GM23338 (cell line): ENCODE measurements at regions not wholly inside any gene's neighbourhood (a gene's known extent, or its start where the extent isn't known, plus 50 kb on each side); places are given as distances from the start of the nearest gene placed in this dataset.

Experiments
- EZH2 ChIP-seq: fragments of 200-600 bp; sonication (generic); IDR thresholded peaks from one replicate; pipeline ENCODE4 v1.8.0; 2017; ENCODE audit warnings: antibody characterized with exemption, mild to moderate bottlenecking, low read depth; ENCODE audit not compliant: unreplicated experiment
- EZH2phosphoT487 ChIP-seq: fragments of 200-600 bp; sonication (generic); IDR thresholded peaks from one replicate; pipeline ENCODE4 v1.8.1; 2018; ENCODE audit warnings: antibody characterized with exemption; ENCODE audit not compliant: unreplicated experiment
- POLR2AphosphoS5 ChIP-seq: IDR thresholded peaks from 2 replicates; pipeline ENCODE4 v1.6.1; 2016; ENCODE audit warnings: antibody characterized with exemption, low read depth
- ZNF331 ChIP-seq: fragments of 250-450 bp; sonication (Bioruptor Pico); IDR thresholded peaks from 2 replicates; pipeline ENCODE4 v1.5.0; 2020; ENCODE audit warnings: low read depth, mild to moderate bottlenecking, moderate library complexity
- TF ChIP-seq, protein P1 (sequence below), 2 experiments: fragments of 200-600 bp in 1 of 2; sonication (generic) in 1 of 2; conservative IDR thresholded peaks; 2 replicates each; pipeline versions ENCODE4 v1.5.1 to v1.6.1; 2016 to 2017; ENCODE audit warnings: antibody characterized with exemption in 2 of 2, low read depth in 2 of 2, mild to moderate bottlenecking in 2 of 2, moderate library complexity in 1 of 2
- TF ChIP-seq, protein P2 (sequence below): IDR thresholded peaks from one replicate; pipeline ENCODE4 v1.6.1; 2018; ENCODE audit warnings: antibody characterized with exemption; ENCODE audit not compliant: unreplicated experiment
- TF ChIP-seq, protein P3 (sequence below): IDR thresholded peaks from 2 replicates; pipeline ENCODE4 v1.6.1; 2016; ENCODE audit warnings: antibody characterized with exemption

DNA sequence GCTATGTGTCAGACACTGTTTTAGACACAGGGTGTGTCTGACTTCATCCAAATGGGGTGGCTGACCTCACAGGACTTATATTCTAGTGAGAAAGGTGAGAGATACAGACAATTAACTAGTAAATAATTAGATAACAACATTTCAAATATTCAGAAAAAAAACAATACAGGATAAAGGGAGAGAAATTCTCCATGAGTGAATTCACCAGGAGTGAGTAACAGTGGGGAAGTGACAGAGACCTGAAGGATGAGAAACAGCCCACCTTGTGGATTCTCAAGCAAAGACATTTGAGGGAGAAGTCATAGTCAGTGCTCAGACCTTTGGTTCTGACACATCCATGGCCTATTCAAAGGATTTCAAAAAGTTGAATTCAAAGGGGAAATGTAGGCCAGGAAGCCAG lies 627.9 kb downstream of the IQCM start:
- TF ChIP-seq, protein P1, sequence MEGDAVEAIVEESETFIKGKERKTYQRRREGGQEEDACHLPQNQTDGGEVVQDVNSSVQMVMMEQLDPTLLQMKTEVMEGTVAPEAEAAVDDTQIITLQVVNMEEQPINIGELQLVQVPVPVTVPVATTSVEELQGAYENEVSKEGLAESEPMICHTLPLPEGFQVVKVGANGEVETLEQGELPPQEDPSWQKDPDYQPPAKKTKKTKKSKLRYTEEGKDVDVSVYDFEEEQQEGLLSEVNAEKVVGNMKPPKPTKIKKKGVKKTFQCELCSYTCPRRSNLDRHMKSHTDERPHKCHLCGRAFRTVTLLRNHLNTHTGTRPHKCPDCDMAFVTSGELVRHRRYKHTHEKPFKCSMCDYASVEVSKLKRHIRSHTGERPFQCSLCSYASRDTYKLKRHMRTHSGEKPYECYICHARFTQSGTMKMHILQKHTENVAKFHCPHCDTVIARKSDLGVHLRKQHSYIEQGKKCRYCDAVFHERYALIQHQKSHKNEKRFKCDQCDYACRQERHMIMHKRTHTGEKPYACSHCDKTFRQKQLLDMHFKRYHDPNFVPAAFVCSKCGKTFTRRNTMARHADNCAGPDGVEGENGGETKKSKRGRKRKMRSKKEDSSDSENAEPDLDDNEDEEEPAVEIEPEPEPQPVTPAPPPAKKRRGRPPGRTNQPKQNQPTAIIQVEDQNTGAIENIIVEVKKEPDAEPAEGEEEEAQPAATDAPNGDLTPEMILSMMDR (conservative IDR thresholded peaks at IDR 0.05; ENCODE audit: low read depth in 2 of 2) = no peak
- TF ChIP-seq POLR2AphosphoS5 = no peak
- TF ChIP-seq EZH2phosphoT487 = no peak
- TF ChIP-seq, protein P2, sequence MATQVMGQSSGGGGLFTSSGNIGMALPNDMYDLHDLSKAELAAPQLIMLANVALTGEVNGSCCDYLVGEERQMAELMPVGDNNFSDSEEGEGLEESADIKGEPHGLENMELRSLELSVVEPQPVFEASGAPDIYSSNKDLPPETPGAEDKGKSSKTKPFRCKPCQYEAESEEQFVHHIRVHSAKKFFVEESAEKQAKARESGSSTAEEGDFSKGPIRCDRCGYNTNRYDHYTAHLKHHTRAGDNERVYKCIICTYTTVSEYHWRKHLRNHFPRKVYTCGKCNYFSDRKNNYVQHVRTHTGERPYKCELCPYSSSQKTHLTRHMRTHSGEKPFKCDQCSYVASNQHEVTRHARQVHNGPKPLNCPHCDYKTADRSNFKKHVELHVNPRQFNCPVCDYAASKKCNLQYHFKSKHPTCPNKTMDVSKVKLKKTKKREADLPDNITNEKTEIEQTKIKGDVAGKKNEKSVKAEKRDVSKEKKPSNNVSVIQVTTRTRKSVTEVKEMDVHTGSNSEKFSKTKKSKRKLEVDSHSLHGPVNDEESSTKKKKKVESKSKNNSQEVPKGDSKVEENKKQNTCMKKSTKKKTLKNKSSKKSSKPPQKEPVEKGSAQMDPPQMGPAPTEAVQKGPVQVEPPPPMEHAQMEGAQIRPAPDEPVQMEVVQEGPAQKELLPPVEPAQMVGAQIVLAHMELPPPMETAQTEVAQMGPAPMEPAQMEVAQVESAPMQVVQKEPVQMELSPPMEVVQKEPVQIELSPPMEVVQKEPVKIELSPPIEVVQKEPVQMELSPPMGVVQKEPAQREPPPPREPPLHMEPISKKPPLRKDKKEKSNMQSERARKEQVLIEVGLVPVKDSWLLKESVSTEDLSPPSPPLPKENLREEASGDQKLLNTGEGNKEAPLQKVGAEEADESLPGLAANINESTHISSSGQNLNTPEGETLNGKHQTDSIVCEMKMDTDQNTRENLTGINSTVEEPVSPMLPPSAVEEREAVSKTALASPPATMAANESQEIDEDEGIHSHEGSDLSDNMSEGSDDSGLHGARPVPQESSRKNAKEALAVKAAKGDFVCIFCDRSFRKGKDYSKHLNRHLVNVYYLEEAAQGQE = no peak
- TF ChIP-seq EZH2 = no peak
- TF ChIP-seq ZNF331 (CRISPR knock-in tag) = no peak
- TF ChIP-seq, protein P3, sequence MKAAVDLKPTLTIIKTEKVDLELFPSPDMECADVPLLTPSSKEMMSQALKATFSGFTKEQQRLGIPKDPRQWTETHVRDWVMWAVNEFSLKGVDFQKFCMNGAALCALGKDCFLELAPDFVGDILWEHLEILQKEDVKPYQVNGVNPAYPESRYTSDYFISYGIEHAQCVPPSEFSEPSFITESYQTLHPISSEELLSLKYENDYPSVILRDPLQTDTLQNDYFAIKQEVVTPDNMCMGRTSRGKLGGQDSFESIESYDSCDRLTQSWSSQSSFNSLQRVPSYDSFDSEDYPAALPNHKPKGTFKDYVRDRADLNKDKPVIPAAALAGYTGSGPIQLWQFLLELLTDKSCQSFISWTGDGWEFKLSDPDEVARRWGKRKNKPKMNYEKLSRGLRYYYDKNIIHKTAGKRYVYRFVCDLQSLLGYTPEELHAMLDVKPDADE = no peak
